ENCODE measurements at regions not wholly inside any gene's neighbourhood (a gene's known extent, or its start where the extent isn't known, plus 50 kb on each side); places are given as distances from the start of the nearest gene placed in this dataset.

- no TSS peak for BruUV-seq (replicated peaks)
- Histone ChIP-seq H3K4me1 (ENCODE audit: control insufficient read depth, insufficient read depth, low read length) (no peaks in the 10 kb centered on the region), H3K36me3 (ENCODE audit: control insufficient read depth, insufficient read depth, low read length) (no peaks in the 10 kb centered on the region), H3K4me3 (ENCODE audit: low read depth in 2 of 2, low read length in 2 of 2) (no peak overlapping the region), H3K27me3 (ENCODE audit: control insufficient read depth, insufficient read depth, low read length) (no peaks in the 10 kb centered on the region), H3K27ac (ENCODE audit: low read length) (no peak overlapping the region), H3K9me3 (ENCODE audit: control insufficient read depth, insufficient read depth, low read depth, low read length) (no peaks in the 10 kb centered on the region)
- in situ Hi-C loops (cut with HindIII; ENCODE audit: low pct_unique_long_range_greater_than_20kb, low sequenced_read_pairs): no loop called here
- DNase-seq (ENCODE audit: low read depth, low spot score): no peak
- no peak for ATAC-seq
- ChIA-PET POLR2A (no interaction called here), CTCF (no interaction called here)
- intact Hi-C loops (cut with micrococcal nuclease; ENCODE audit: unreplicated experiment): no loop called here
- TF ChIP-seq REST (IDR thresholded peaks at IDR 0.05; ENCODE audit: insufficient read depth in 1 of 2, low read depth in 2 of 2, low read length in 1 of 2) (no peak), SIN3A (IDR thresholded peaks at IDR 0.05; ENCODE audit: borderline replicate concordance, insufficient read depth, low read depth, low read length) (no peak), CTCF (IDR thresholded peaks at IDR 0.05) (no peak), POLR2AphosphoS5 (IDR thresholded peaks at IDR 0.05; ENCODE audit: low read depth, low read length) (no peak), TCF7L2 (IDR thresholded peaks at IDR 0.05; ENCODE audit: low read depth, low read length) (no peak)
Measured at GRCh38 chr2:72008608-72009007, 139.1 kb downstream of the CYP26B1 start.

GRCh38 chr2:72007402-72007801 lies 140.3 kb downstream of the CYP26B1 start:
- in situ Hi-C loops (cut with HindIII; ENCODE audit: low pct_unique_long_range_greater_than_20kb, low sequenced_read_pairs) (no loop called here), intact Hi-C loops (cut with micrococcal nuclease; ENCODE audit: unreplicated experiment) (no loop called here)
- ChIA-PET CTCF (no interaction called here), POLR2A (no interaction called here)
- Histone ChIP-seq H3K4me1 (ENCODE audit: control insufficient read depth, insufficient read depth, low read length) (no peaks in the 10 kb centered on the region), H3K27me3 (ENCODE audit: control insufficient read depth, insufficient read depth, low read length) (no peaks in the 10 kb centered on the region), H3K36me3 (ENCODE audit: control insufficient read depth, insufficient read depth, low read length) (no peaks in the 10 kb centered on the region), H3K27ac (ENCODE audit: low read length) (no peak overlapping the region), H3K4me3 (ENCODE audit: low read depth in 2 of 2, low read length in 2 of 2) (no peak overlapping the region), H3K9me3 (ENCODE audit: control insufficient read depth, insufficient read depth, low read depth, low read length) (no peaks in the 10 kb centered on the region)
- ATAC-seq (no peak), DNase-seq (ENCODE audit: low read depth, low spot score) (no peak)
- BruUV-seq (replicated peaks): no TSS peak
- TF ChIP-seq POLR2AphosphoS5 (IDR thresholded peaks at IDR 0.05; ENCODE audit: low read depth, low read length) (no peak), REST (IDR thresholded peaks at IDR 0.05; ENCODE audit: insufficient read depth in 1 of 2, low read depth in 2 of 2, low read length in 1 of 2) (no peak), CTCF (IDR thresholded peaks at IDR 0.05) (no peak), TCF7L2 (IDR thresholded peaks at IDR 0.05; ENCODE audit: low read depth, low read length) (no peak), SIN3A (IDR thresholded peaks at IDR 0.05; ENCODE audit: borderline replicate concordance, insufficient read depth, low read depth, low read length) (no peak)
